ENCODE measurements at regions not wholly inside any gene's neighbourhood (a gene's known extent, or its start where the extent isn't known, plus 50 kb on each side); places are given as distances from the start of the nearest gene placed in this dataset.

DNA sequence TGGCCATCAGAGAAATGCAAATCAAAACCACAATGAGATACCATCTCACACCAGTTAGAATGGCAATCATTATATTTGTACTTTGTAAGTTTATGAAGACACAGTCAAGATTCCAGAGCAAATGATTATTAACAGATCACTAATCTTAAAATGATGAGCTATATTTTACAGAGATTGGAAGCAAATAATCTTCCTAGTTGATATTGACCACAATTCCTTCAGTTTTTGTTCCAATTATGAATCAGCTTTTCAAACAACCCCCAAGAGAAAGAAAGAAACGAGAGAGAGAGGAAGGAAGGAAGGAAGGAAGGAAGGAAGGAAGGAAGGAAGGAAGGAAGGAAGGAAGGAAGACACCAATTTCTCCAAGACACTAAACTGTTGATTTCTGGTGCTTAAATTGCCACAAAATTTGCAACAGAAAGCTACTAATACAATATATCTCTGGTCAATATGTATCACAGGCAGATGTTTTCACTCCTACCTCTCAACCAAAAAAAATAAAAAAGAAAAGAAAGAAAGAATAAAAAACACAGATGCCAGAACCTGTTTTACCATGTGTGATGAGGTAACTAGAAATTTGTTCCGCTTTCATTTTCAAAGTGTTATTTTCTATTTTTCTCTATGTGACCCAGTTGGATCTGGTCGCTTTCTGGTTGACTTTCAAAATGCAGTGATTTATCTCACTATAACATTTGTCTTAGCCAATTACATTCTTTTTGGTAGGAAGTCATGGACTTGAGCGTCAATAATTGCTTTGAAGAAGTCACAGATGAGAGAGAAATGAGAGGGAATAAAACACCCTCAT lies 1609.6 kb downstream of the SI start:
- DNase-seq (ENCODE audit: low spot score), result no peak

DNA sequence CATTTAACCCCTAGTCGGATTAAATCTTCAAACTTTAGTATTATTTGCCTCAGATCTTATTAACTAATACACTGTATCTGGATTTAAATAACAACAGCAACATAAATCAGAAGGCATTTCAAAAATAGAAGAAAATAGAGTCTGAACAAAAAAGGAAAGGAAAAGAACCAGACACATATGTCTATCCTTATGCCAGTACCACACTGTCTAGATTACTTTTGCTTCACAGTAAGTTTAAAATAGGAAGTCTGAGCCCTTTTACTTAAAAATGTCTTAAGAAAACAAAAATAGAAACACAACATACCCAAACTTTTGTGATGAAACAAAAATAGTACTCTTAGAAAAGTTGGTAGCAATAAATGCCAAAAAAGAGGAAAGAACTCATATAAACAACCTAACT lies 1615.8 kb downstream of the SI start:
- no peak for DNase-seq (ENCODE audit: low spot score)

DNA sequence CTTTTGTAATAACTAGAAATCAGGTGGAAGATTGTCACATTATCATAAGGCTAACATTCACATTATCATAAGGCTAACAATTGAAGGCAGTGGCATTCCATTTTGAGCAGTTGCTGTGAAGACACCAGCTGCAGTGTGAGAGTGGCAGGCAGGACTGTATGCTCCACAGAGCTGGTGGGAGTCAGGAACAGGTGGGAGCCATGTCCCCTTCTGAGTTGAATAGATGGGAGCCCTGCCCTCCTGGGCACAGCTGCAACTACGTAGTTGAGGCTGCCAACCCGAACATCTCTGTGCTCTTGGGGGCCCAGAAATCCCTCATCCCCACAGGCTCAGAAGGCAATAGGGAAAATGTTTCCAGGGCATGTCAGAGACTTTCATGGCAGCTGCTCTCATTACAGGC lies 1627.6 kb downstream of the SI start:
- DNase-seq (ENCODE audit: low spot score), result no peak

DNA sequence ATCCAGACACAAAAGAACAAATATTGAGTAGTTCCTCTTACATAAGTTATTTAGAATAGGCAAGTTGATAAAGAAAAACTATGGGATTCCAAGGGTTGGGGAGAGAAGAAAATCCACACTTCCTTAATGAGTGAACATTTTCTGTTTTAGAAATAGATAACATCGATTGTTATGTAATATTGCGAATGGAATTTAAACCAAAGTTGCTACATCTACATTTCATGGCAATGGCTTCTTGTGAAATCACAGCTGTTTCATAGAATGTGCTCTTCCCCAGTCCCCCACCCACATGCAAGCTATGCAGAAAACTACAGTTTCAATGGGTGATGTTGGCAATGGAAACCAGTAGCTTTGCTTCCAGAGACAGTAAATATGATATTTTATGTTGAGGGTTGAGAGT lies 1639.5 kb downstream of the SI start:
- no peak for DNase-seq (ENCODE audit: low spot score)

DNA sequence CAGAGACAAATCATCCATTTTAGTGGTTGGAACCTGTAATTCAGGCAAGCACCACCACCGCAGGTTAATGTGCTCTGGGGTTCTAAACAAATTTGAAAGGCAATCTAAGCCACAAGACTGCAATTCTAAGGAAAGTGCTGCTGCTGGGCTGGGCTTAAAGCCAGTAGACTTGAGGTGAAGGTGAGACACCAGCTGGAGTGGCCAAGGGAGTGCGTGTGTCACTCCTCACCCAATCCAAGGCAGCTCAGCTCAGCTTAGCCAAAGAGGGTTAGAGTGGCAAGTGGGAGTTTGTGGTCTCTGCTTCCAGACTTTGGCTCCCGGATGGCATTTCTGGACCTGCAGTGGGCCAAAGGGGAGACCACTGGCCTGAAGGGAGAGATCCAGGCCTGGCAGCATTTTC lies 1655.6 kb downstream of the SI start:
- DNase-seq (ENCODE audit: low spot score), result no peak

DNA sequence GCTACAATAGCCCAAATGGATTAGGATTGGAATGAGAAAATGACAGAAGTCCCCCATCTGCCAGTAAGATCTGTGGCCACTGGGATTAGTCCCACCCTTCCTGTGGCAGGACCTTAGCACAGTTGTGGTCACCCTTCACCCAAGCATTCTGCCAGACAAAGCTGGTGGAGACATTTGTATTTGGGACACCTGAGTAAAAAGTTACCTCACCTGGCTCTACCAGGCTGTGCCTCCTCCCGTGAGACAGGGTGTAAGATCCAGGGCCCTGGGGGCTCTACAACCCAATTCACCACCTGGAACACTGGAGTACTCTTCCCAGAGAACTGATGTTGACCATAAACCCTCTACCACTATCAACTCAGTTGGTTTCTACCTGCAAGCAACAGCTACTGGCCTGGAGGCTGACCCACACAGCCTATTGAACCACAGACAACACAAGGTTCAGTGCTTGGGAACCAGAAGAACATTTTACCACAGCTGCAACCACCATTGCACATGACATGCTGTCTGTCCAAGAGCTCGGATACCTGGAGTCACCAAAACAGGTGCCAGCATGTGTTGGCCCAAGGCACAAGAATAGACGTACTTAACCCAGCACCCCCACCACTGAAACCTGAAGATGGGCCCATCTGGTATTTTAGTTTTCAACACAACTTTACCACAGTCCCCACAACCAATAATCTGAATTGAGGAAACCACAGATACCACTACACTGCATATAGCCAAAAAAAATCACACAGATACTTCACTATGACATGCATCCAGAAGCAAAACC lies 1686.7 kb downstream of the SI start:
- no peak for DNase-seq (ENCODE audit: low spot score)

GRCh38 chr3:163384383-163384782 lies 1693.9 kb downstream of the SI start:
- DNase-seq (ENCODE audit: low spot score), result no peak

- no peak for DNase-seq (ENCODE audit: low spot score)
These were observed 1696.1 kb downstream of the SI start for GRCh38 chr3:163382183-163382582.

GRCh38 chr3:163368168-163368567 lies 1710.1 kb downstream of the SI start:
- DNase-seq (ENCODE audit: low spot score), result no peak

DNA sequence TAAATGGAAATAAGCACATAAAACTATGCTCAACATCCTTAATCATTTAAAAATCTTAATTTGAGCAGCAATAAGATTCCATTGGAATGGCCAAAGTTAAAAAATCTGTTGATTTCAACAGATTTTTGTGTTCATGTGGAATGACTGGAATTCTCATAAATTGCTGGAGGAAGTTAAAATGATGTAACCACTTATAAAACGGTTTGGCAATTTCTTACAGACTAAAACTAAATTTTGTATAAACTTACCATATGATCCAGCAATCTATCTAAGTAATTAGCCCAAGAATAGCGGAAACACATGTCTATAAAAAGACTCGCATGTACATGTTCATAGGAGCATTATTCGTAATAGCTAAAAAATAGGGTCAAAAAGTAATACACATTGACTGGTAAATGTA lies 1713.6 kb downstream of the SI start:
- DNase-seq (ENCODE audit: low spot score), result no peak

DNA sequence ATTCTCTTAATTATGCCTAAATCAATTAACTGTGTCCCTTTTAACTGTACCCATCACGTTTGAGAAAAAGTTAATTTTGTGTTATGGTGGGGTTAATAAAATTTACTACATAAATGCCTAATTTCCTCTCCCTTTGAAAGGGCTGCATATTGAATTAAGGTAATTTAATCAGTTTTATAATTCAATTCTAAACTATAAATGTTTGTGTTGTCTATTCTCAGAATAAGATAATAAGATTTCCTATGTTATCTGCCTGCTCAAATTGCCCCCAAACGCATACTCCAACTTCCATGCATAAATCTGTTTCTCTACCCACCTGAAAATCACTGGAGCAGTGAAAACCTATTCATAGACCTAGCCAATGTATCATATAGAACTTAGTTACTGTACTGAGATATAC lies 1716.1 kb downstream of the SI start:
- no peak for DNase-seq (ENCODE audit: low spot score)

GRCh38 chr3:163361357-163361878 lies 1716.9 kb downstream of the SI start:
- peak; percentile 22 for DNase-seq (ENCODE audit: low spot score)

- DNase-seq (ENCODE audit: low spot score), result no peak
These were observed 1730.4 kb downstream of the SI start for GRCh38 chr3:163347944-163348343.

DNA sequence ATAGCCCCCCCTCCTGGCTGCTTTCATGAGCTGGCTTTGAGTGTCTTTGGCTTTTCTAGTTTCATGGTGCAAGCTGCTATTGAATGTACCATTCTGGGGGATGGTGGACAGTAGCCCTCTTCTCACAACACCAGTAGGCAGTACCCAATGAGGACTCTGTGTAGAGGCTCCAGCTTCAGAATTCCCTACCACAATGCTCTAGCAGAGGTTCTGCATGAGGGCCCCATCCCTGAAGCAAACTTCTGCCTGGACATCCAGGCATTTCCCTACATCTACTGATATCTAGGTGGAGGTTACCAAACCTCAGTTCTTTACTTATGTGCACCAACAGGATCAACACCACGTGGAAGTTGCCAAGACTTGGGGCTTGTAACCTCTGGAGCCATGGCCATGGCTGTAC lies 1742.9 kb downstream of the SI start:
- DNase-seq (ENCODE audit: low spot score), result no peak

GRCh38 chr3:163328680-163329079 lies 1749.6 kb downstream of the SI start:
- no peak for DNase-seq (ENCODE audit: low spot score)

DNA sequence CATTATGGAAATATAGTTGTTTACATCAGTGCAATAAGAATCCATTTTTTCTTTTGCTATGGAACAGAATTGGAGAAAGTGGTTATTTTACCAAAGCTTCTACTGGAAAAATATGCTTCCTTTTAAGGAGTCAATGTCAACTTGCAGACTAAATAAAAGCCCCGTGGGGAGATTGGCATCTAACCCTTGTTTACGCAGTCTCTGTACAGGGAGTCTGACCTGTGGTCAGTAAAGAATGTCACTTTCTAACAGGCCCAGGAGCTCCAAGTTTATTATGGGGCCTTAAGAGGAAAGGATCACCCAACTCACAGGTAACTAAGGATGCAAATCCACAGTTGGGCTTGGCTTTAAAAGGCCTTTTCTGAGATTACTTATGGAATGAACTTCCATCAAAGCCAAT lies 1751.2 kb downstream of the SI start:
- DNase-seq (ENCODE audit: low spot score), result no peak

GRCh38 chr3:163315786-163316185 lies 1762.5 kb downstream of the SI start:
- DNase-seq (ENCODE audit: low spot score), result no peak

- no peak for DNase-seq (ENCODE audit: low spot score)
These were observed 1771.9 kb downstream of the SI start for GRCh38 chr3:163306405-163306804.

DNA sequence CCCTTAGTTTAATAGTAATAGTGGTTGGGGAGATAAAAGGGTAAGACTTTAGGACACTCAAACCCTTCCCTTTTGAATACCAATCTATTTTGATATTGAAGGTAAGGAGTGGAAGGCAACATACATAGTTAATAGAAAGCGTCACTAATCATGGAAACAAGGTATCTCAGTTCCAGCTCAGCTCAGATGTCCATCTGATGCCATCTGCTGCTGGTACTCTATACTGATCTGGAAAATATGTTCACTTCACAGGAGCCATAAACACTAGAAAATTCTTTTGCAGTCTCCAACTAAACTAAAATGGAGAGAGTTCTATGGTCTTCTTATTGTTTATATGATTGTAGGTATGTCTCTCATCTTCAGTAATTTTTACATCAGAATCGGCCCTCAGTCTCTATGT lies 1777.1 kb downstream of the OTOL1 start:
- DNase-seq (ENCODE audit: low spot score), result peak; percentile 2

GRCh38 chr3:163266731-163267130 lies 1770.1 kb downstream of the OTOL1 start:
- no peak for DNase-seq (ENCODE audit: low spot score)

DNA sequence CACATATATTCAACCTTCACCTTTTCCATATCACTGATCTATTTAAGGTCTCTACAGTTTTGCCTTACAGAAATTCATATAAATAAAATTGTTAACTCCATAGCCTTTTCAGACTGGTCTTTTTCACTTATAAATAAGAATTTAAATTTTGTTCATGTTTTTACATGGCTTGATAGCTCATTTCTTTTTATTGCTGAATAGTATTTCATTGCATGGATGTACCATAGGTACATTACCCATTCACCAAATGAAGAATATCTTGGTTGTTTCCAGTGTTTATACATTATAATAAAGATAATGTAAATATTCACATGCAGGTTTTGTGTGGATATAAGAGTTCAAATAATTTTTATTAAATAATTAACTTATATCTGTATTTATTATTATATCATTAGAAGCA lies 1765.0 kb downstream of the OTOL1 start:
- DNase-seq (ENCODE audit: low spot score), result no peak

- no peak for DNase-seq (ENCODE audit: low spot score)
These were observed 1764.4 kb downstream of the OTOL1 start for GRCh38 chr3:163261056-163261455.

DNA sequence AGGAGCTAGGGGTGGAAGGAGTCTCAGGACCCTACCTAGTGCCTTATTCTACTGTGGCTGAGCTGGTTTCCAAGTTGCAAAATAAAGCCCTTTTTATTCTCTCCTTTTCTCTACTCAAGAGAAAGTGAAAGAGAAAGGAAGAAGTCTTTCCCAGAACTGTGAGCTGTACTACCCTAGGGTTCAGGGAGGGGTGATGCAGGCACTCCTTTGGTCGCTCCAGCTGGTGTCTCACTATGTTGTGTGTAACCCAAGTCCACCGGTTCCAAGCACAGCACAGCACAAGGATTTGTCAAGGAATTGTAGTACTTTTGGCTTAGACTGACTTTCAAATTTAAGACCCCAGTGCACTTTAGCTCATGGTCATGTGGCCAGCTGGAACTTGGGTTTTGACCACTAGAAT lies 1721.7 kb downstream of the OTOL1 start:
- no peak for DNase-seq (ENCODE audit: low spot score)
